GM23338 (cell line): ENCODE measurements at regions not wholly inside any gene's neighbourhood (a gene's known extent, or its start where the extent isn't known, plus 50 kb on each side); places are given as distances from the start of the nearest gene placed in this dataset.

Experiments used
- CREB1 ChIP-seq: fragments of 250-450 bp; sonication (Bioruptor Pico); IDR thresholded peaks from 2 replicates; pipeline ENCODE4 v1.5.0; 2020; ENCODE audit warnings: low read depth, mild to moderate bottlenecking, moderate library complexity
- EZH2 ChIP-seq: fragments of 200-600 bp; sonication (generic); IDR thresholded peaks from one replicate; pipeline ENCODE4 v1.8.0; 2017; ENCODE audit warnings: antibody characterized with exemption, mild to moderate bottlenecking, low read depth; ENCODE audit not compliant: unreplicated experiment
- EZH2phosphoT487 ChIP-seq: fragments of 200-600 bp; sonication (generic); IDR thresholded peaks from one replicate; pipeline ENCODE4 v1.8.1; 2018; ENCODE audit warnings: antibody characterized with exemption; ENCODE audit not compliant: unreplicated experiment
- JUNB ChIP-seq: IDR thresholded peaks from one replicate; pipeline ENCODE4 v1.6.1; 2016; ENCODE audit warnings: antibody characterized with exemption; ENCODE audit not compliant: unreplicated experiment
- POLR2AphosphoS5 ChIP-seq: IDR thresholded peaks from 2 replicates; pipeline ENCODE4 v1.6.1; 2016; ENCODE audit warnings: antibody characterized with exemption, low read depth
- TF ChIP-seq, protein P1 (sequence below), 2 experiments: fragments of 200-600 bp in 1 of 2; sonication (generic) in 1 of 2; conservative IDR thresholded peaks; 2 replicates each; pipeline versions ENCODE4 v1.5.1 to v1.6.1; 2016 to 2017; ENCODE audit warnings: antibody characterized with exemption in 2 of 2, low read depth in 2 of 2, mild to moderate bottlenecking in 2 of 2, moderate library complexity in 1 of 2

DNA sequence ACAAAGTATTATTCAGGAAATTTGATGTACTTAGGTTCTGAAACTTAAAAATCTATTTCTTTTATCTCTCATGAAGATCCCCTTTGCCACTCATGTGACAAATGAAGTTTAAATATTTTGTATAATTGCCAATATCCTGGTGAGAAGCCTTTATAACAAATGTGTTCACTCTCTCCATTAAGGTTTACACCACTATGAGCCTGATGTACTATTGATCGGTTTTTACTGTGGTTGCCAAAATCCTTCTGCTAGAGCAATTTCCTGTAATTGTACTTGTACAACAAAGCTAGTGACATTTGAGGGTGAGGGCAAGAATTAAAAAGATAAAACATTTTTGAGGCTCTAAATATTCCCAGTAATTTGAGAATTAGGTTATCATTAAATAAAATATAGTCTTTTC is 222.3 kb upstream of the CDH19 start:
- TF ChIP-seq, protein P1, sequence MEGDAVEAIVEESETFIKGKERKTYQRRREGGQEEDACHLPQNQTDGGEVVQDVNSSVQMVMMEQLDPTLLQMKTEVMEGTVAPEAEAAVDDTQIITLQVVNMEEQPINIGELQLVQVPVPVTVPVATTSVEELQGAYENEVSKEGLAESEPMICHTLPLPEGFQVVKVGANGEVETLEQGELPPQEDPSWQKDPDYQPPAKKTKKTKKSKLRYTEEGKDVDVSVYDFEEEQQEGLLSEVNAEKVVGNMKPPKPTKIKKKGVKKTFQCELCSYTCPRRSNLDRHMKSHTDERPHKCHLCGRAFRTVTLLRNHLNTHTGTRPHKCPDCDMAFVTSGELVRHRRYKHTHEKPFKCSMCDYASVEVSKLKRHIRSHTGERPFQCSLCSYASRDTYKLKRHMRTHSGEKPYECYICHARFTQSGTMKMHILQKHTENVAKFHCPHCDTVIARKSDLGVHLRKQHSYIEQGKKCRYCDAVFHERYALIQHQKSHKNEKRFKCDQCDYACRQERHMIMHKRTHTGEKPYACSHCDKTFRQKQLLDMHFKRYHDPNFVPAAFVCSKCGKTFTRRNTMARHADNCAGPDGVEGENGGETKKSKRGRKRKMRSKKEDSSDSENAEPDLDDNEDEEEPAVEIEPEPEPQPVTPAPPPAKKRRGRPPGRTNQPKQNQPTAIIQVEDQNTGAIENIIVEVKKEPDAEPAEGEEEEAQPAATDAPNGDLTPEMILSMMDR (conservative IDR thresholded peaks at IDR 0.05; ENCODE audit: low read depth in 2 of 2), result no peak
- no peak for TF ChIP-seq POLR2AphosphoS5
- no peak for TF ChIP-seq JUNB
- no peak for TF ChIP-seq CREB1
- TF ChIP-seq EZH2, result no peak
- no peak for TF ChIP-seq EZH2phosphoT487
